ENCODE measurements at regions not wholly inside any gene's neighbourhood (a gene's known extent, or its start where the extent isn't known, plus 50 kb on each side); places are given as distances from the start of the nearest gene placed in this dataset.

DNA sequence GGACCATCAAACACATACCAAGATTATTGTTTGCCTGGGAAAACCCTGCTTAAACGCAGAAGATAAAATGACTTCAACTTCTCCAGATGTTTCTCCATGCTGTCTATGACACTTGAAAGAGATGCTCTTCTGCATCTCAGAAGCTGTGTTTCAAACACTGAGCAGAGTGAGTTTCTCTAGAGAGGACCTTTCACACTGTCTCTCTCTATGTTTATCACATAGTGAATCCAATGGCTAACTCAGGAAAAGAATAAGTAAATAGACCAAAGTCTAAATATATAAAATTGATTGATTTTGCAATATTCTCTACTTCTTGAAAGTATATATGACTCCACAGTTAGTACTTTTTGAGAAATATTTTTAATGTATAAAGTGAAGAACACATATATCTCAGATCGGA is 325.6 kb upstream of the USP15 start:
- TF ChIP-seq, protein P1, sequence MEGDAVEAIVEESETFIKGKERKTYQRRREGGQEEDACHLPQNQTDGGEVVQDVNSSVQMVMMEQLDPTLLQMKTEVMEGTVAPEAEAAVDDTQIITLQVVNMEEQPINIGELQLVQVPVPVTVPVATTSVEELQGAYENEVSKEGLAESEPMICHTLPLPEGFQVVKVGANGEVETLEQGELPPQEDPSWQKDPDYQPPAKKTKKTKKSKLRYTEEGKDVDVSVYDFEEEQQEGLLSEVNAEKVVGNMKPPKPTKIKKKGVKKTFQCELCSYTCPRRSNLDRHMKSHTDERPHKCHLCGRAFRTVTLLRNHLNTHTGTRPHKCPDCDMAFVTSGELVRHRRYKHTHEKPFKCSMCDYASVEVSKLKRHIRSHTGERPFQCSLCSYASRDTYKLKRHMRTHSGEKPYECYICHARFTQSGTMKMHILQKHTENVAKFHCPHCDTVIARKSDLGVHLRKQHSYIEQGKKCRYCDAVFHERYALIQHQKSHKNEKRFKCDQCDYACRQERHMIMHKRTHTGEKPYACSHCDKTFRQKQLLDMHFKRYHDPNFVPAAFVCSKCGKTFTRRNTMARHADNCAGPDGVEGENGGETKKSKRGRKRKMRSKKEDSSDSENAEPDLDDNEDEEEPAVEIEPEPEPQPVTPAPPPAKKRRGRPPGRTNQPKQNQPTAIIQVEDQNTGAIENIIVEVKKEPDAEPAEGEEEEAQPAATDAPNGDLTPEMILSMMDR (conservative IDR thresholded peaks at IDR 0.05; ENCODE audit: low read length), result no peak
- TF ChIP-seq EZH2phosphoT487 (IDR thresholded peaks at IDR 0.05; ENCODE audit: borderline replicate concordance, low read depth, low read length), result no peak

All from OCI-LY7 (cell line).